ENCODE measurements at regions not wholly inside any gene's neighbourhood (a gene's known extent, or its start where the extent isn't known, plus 50 kb on each side); places are given as distances from the start of the nearest gene placed in this dataset.
A peak's percentile ranks its signal among the peaks of the same experiment; 100 is the strongest.

- no peak overlapping the region for H3K4me3 ChIP-seq (ENCODE audit: low read depth, low read length)
- peak; percentile 24 for DNase-seq
- no peak overlapping the region for H3K27ac ChIP-seq
- no peaks in the 10 kb centered on the region for H3K27me3 ChIP-seq (replicated peaks)
- in situ Hi-C loops (cut with HindIII; ENCODE audit: low pct_ligation_motif_present, low sequenced_read_pairs), result no loop called here
- no peaks in the 10 kb centered on the region for H3K36me3 ChIP-seq (replicated peaks)
- TF ChIP-seq CTCF (IDR thresholded peaks at IDR 0.05; ENCODE audit: low read depth, low read length, missing control alignments), result no peak
These were observed 372.8 kb upstream of the ST6GAL2 start for GRCh38 chr2:107258531-107259407.

GRCh38 chr2:107259408-107260195 lies 373.6 kb upstream of the ST6GAL2 start:
- DNase-seq, result no peak
- in situ Hi-C loops (cut with HindIII; ENCODE audit: low pct_ligation_motif_present, low sequenced_read_pairs), result no loop called here
- H3K4me3 ChIP-seq (ENCODE audit: low read depth, low read length), result no peak overlapping the region
- no peaks in the 10 kb centered on the region for H3K27me3 ChIP-seq (replicated peaks)
- H3K36me3 ChIP-seq (replicated peaks), result no peaks in the 10 kb centered on the region
- H3K27ac ChIP-seq, result no peak overlapping the region
- TF ChIP-seq CTCF (IDR thresholded peaks at IDR 0.05; ENCODE audit: low read depth, low read length, missing control alignments), result no peak

- no peak overlapping the region for H3K4me3 ChIP-seq (ENCODE audit: low read depth, low read length)
- H3K27ac ChIP-seq, result no peak overlapping the region
- no peaks in the 10 kb centered on the region for H3K27me3 ChIP-seq (replicated peaks)
- TF ChIP-seq CTCF (IDR thresholded peaks at IDR 0.05; ENCODE audit: low read depth, low read length, missing control alignments), result no peak
- no peak for DNase-seq
- in situ Hi-C loops (cut with HindIII; ENCODE audit: low pct_ligation_motif_present, low sequenced_read_pairs), result no loop called here
- no peaks in the 10 kb centered on the region for H3K36me3 ChIP-seq (replicated peaks)
These were observed 377.7 kb upstream of the ST6GAL2 start for GRCh38 chr2:107263628-107264027.

GRCh38 chr2:107264184-107264583 lies 378.2 kb upstream of the ST6GAL2 start:
- in situ Hi-C loops (cut with HindIII; ENCODE audit: low pct_ligation_motif_present, low sequenced_read_pairs), result no loop called here
- TF ChIP-seq CTCF (IDR thresholded peaks at IDR 0.05; ENCODE audit: low read depth, low read length, missing control alignments), result no peak
- H3K4me3 ChIP-seq (ENCODE audit: low read depth, low read length), result no peak overlapping the region
- H3K27ac ChIP-seq, result no peak overlapping the region
- no peak for DNase-seq
- H3K27me3 ChIP-seq (replicated peaks), result no peaks in the 10 kb centered on the region
- no peaks in the 10 kb centered on the region for H3K36me3 ChIP-seq (replicated peaks)

GRCh38 chr2:107266555-107266954 lies 380.6 kb upstream of the ST6GAL2 start:
- no peak overlapping the region for H3K4me3 ChIP-seq (ENCODE audit: low read depth, low read length)
- H3K27ac ChIP-seq, result no peak overlapping the region
- no peak for TF ChIP-seq CTCF (IDR thresholded peaks at IDR 0.05; ENCODE audit: low read depth, low read length, missing control alignments)
- no peak for DNase-seq
- no peaks in the 10 kb centered on the region for H3K36me3 ChIP-seq (replicated peaks)
- no peaks in the 10 kb centered on the region for H3K27me3 ChIP-seq (replicated peaks)
- in situ Hi-C loops (cut with HindIII; ENCODE audit: low pct_ligation_motif_present, low sequenced_read_pairs), result no loop called here

Data from brain microvascular endothelial cell (primary cell).